ENCODE measurements at regions not wholly inside any gene's neighbourhood (a gene's known extent, or its start where the extent isn't known, plus 50 kb on each side); places are given as distances from the start of the nearest gene placed in this dataset.

GRCh38 chr2:226078666-226079065 is 679.2 kb downstream of the NYAP2 start:
- Histone ChIP-seq H3K27me3 (replicated peaks; ENCODE audit: insufficient read depth, low read depth, low read length, poor library complexity) (no peaks in the 10 kb centered on the region), H3K27ac (ENCODE audit: low read depth, low read length, poor library complexity, severe bottlenecking) (no peak overlapping the region), H3K4me1 (ENCODE audit: insufficient read depth, low read length, poor library complexity, severe bottlenecking) (no peaks in the 10 kb centered on the region), H3K9me3 (ENCODE audit: low read depth, low read length, poor library complexity, severe bottlenecking) (no peaks in the 10 kb centered on the region), H3K4me3 (ENCODE audit: low read depth, low read length, poor library complexity, severe bottlenecking) (no peak overlapping the region), H3K36me3 (ENCODE audit: insufficient read depth, low read length, poor library complexity, severe bottlenecking) (no peaks in the 10 kb centered on the region)
- intact Hi-C loops (cut with micrococcal nuclease; ENCODE audit: unreplicated experiment) = no loop called here
- TF ChIP-seq EZH2 (IDR thresholded peaks at IDR 0.05; ENCODE audit: borderline replicate concordance, low read depth, low read length, poor library complexity, severe bottlenecking) = no peak
- TF ChIP-seq CTCF (conservative IDR thresholded peaks at IDR 0.05; ENCODE audit: low read depth, low read length) = no peak
- POLR2A ChIA-PET (ENCODE audit: low non-redundant PET) = no interaction called here
- BruUV-seq (replicated peaks) = no TSS peak
- CTCF ChIA-PET = no interaction called here
- DNase-seq (ENCODE audit: low spot score) = no peak

- no TSS peak for BruUV-seq (replicated peaks)
- Histone ChIP-seq H3K36me3 (ENCODE audit: insufficient read depth, low read length, poor library complexity, severe bottlenecking) (no peaks in the 10 kb centered on the region), H3K4me3 (ENCODE audit: low read depth, low read length, poor library complexity, severe bottlenecking) (no peak overlapping the region), H3K27ac (ENCODE audit: low read depth, low read length, poor library complexity, severe bottlenecking) (no peak overlapping the region), H3K27me3 (replicated peaks; ENCODE audit: insufficient read depth, low read depth, low read length, poor library complexity) (no peaks in the 10 kb centered on the region), H3K9me3 (ENCODE audit: low read depth, low read length, poor library complexity, severe bottlenecking) (no peaks in the 10 kb centered on the region), H3K4me1 (ENCODE audit: insufficient read depth, low read length, poor library complexity, severe bottlenecking) (no peaks in the 10 kb centered on the region)
- no peak for DNase-seq (ENCODE audit: low spot score)
- intact Hi-C loops (cut with micrococcal nuclease; ENCODE audit: unreplicated experiment) = no loop called here
- CTCF ChIA-PET = no interaction called here
- POLR2A ChIA-PET (ENCODE audit: low non-redundant PET) = no interaction called here
- TF ChIP-seq EZH2 (IDR thresholded peaks at IDR 0.05; ENCODE audit: borderline replicate concordance, low read depth, low read length, poor library complexity, severe bottlenecking) = no peak
- no peak for TF ChIP-seq CTCF (conservative IDR thresholded peaks at IDR 0.05; ENCODE audit: low read depth, low read length)
These were observed 678.3 kb downstream of the NYAP2 start for GRCh38 chr2:226077841-226078240.

GRCh38 chr2:226077031-226077430 is 677.5 kb downstream of the NYAP2 start:
- Histone ChIP-seq H3K9me3 (ENCODE audit: low read depth, low read length, poor library complexity, severe bottlenecking) (no peaks in the 10 kb centered on the region), H3K27ac (ENCODE audit: low read depth, low read length, poor library complexity, severe bottlenecking) (no peak overlapping the region), H3K4me3 (ENCODE audit: low read depth, low read length, poor library complexity, severe bottlenecking) (no peak overlapping the region), H3K27me3 (replicated peaks; ENCODE audit: insufficient read depth, low read depth, low read length, poor library complexity) (no peaks in the 10 kb centered on the region), H3K36me3 (ENCODE audit: insufficient read depth, low read length, poor library complexity, severe bottlenecking) (no peaks in the 10 kb centered on the region), H3K4me1 (ENCODE audit: insufficient read depth, low read length, poor library complexity, severe bottlenecking) (no peaks in the 10 kb centered on the region)
- intact Hi-C loops (cut with micrococcal nuclease; ENCODE audit: unreplicated experiment) = no loop called here
- DNase-seq (ENCODE audit: low spot score) = peak; percentile 22
- POLR2A ChIA-PET (ENCODE audit: low non-redundant PET) = no interaction called here
- BruUV-seq (replicated peaks) = no TSS peak
- CTCF ChIA-PET = no interaction called here
- TF ChIP-seq CTCF (conservative IDR thresholded peaks at IDR 0.05; ENCODE audit: low read depth, low read length) (no peak), EZH2 (IDR thresholded peaks at IDR 0.05; ENCODE audit: borderline replicate concordance, low read depth, low read length, poor library complexity, severe bottlenecking) (no peak)

Data from A673 (cell line).